ENCODE measurements at regions not wholly inside any gene's neighbourhood (a gene's known extent, or its start where the extent isn't known, plus 50 kb on each side); places are given as distances from the start of the nearest gene placed in this dataset.

DNA sequence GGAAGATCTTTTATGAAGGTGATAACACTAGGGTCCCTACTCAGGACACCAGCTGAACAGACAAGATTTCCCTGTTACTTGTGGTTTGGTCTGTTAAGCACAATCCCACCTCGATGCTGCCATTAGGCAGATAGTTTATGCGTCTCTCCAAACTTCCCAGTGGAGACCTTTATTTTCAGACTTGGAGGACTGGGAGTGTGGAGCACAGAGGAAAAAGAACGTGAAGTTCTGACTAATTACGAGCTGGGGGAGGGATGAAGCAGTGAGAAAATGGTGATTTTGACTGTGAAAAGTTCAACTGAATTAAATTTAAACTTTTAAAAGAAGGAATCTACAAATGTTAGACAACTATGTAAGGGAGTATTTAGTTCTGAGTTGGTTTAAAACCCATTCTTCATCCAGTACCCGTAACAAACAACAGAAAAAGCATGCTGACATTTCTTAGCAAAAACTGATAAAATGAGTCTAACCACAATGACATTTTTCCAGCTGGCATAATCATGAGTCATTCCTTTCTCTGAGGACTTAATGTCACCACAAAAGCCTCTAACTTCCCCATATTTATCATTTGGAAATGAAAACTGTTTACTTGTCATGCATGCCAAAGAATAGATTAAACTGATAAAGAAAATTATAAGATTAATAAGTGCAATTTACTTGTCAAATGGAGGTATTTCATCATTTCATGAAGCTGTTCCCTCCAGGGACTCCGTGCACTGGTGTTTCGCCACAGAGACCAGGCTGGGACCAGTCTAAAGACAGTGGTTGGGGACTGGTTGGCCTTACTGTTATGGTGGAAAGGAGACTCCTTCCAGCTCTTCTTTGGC is 113.3 kb upstream of the SSTR4 start:
- no peaks in the 10 kb centered on the region for H3K9me3 ChIP-seq (ENCODE audit: control insufficient read depth, insufficient read depth, low read length)
- peaks cover 9% of the 10 kb centered on the region; the same call in 1 of the 2 replicates for H3K27me3 ChIP-seq (ENCODE audit: control insufficient read depth, insufficient read depth, low read length)
- H2AK5ac ChIP-seq (ENCODE audit: low read depth, low read length): no peak overlapping the region
- H4K8ac ChIP-seq (ENCODE audit: low read depth in 2 of 2, low read length in 2 of 2): no peak overlapping the region
- no CpG with 5 or more reads among the region's 7 CpGs for WGBS, 2 experiments (ENCODE audit: extremely low coverage in 2 of 2, insufficient read length in 1 of 2)
- POLR2A ChIA-PET (ENCODE audit: unreplicated experiment): no interaction called here
- intact Hi-C loops (cut with micrococcal nuclease): no loop called here
- peak; percentile 8 for DNase-seq
- H2AK9ac ChIP-seq (replicated peaks; ENCODE audit: low read depth, low read length, poor library complexity): no peak overlapping the region
- dilution Hi-C loops (cut with HindIII; ENCODE audit: low sequenced_read_pairs, unreplicated experiment): no loop called here
- H2BK20ac ChIP-seq (ENCODE audit: low read depth, low read length): no peak overlapping the region
- no peak overlapping the region for H2BK120ac ChIP-seq (ENCODE audit: low read depth, low read length)
- BruUV-seq (replicated peaks): no TSS peak
- no peak overlapping the region for H3K27ac ChIP-seq (ENCODE audit: insufficient read depth, low read length)
- H3K9ac ChIP-seq (ENCODE audit: low read depth, low read length): no peak overlapping the region
- 0 out of 2 replicates have a peak, but pooled peaks cover 2% of the 10 kb centered on the region for H3K4me1 ChIP-seq (ENCODE audit: control insufficient read depth, insufficient read depth, low read length)
- 0 out of 2 replicates have a peak, but pooled peaks have one; percentile 17 for ATAC-seq (ENCODE audit: low read depth)
- no peak overlapping the region for H3K4ac ChIP-seq (ENCODE audit: low read depth, low read length)
- no peak overlapping the region for H2AFZ ChIP-seq (replicated peaks; ENCODE audit: low read length, poor library complexity)
- no peaks in the 10 kb centered on the region for H3K36me3 ChIP-seq (ENCODE audit: control insufficient read depth, insufficient read depth, low read length)
- no peak overlapping the region for H4K5ac ChIP-seq (ENCODE audit: low read depth, low read length)
- no peak overlapping the region for H3K14ac ChIP-seq (replicated peaks; ENCODE audit: low read depth, low read length)
- H3K4me3 ChIP-seq (ENCODE audit: insufficient read depth, low read depth, low read length): no peak overlapping the region
- H3K18ac ChIP-seq (ENCODE audit: low read depth, low read length): no peak overlapping the region
- H3K4me2 ChIP-seq (ENCODE audit: low read depth, low read length): no peak overlapping the region; the same call in 1 of the 2 replicates
- no peak overlapping the region for H3K56ac ChIP-seq (ENCODE audit: extremely low read depth, insufficient read depth, low read length)
- H3K9me1 ChIP-seq (ENCODE audit: insufficient read depth, low read length): no peaks in the 10 kb centered on the region
- H3K79me1 ChIP-seq (ENCODE audit: low read depth in 1 of 2, low read length in 2 of 2): no peaks in the 10 kb centered on the region
- H2BK15ac ChIP-seq (ENCODE audit: low read depth, low read length): no peak overlapping the region
- in situ Hi-C loops (cut with MboI; ENCODE audit: low sequenced_read_pairs): no loop called here
- H4K20me1 ChIP-seq (ENCODE audit: insufficient read depth, low read length): no peaks in the 10 kb centered on the region
- H4K91ac ChIP-seq (ENCODE audit: insufficient read depth, low read depth, low read length): no peak overlapping the region
- CTCF ChIA-PET: no interaction called here
- H3K23ac ChIP-seq (ENCODE audit: low read depth, low read length): no peak overlapping the region
- no peak overlapping the region for H2BK5ac ChIP-seq (ENCODE audit: low read depth, low read length, poor library complexity, severe bottlenecking)
- TF ChIP-seq, protein P1, sequence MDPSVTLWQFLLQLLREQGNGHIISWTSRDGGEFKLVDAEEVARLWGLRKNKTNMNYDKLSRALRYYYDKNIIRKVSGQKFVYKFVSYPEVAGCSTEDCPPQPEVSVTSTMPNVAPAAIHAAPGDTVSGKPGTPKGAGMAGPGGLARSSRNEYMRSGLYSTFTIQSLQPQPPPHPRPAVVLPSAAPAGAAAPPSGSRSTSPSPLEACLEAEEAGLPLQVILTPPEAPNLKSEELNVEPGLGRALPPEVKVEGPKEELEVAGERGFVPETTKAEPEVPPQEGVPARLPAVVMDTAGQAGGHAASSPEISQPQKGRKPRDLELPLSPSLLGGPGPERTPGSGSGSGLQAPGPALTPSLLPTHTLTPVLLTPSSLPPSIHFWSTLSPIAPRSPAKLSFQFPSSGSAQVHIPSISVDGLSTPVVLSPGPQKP (IDR thresholded peaks at IDR 0.05; ENCODE audit: borderline replicate concordance, low read depth, low read length): no peak
- TF ChIP-seq NFE2L2 (IDR thresholded peaks at IDR 0.05; ENCODE audit: low read depth, low read length) (no peak), CEBPB (IDR thresholded peaks at IDR 0.05; ENCODE audit: low read depth, low read length) (peak; percentile 6; the same call in 1 of the 2 replicates), RAD21 (IDR thresholded peaks at IDR 0.05; ENCODE audit: low read length) (no peak), CHD1 (IDR thresholded peaks at IDR 0.05; ENCODE audit: low read depth, low read length) (no peak)
- TF ChIP-seq, protein P2, sequence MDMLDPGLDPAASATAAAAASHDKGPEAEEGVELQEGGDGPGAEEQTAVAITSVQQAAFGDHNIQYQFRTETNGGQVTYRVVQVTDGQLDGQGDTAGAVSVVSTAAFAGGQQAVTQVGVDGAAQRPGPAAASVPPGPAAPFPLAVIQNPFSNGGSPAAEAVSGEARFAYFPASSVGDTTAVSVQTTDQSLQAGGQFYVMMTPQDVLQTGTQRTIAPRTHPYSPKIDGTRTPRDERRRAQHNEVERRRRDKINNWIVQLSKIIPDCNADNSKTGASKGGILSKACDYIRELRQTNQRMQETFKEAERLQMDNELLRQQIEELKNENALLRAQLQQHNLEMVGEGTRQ (IDR thresholded peaks at IDR 0.05; ENCODE audit: low read depth, low read length): no peak
